T-helper 17 cell (primary cell): ENCODE measurements at regions not wholly inside any gene's neighbourhood (a gene's known extent, or its start where the extent isn't known, plus 50 kb on each side); places are given as distances from the start of the nearest gene placed in this dataset.

Source experiments
- ATAC-seq: fragments of 150-1000 bp; cut with Tn5 transposase; 2 replicates; pipeline ENCODE4 v1.10.0; 2021; ENCODE audit warnings: mild to moderate bottlenecking, moderate library complexity
- DNase-seq, 3 donors: peaks; one replicate each; pipeline versions ENCODE4 v3.0.0 to v3.0.0-alpha.2; 2020 to 2021
- H3K9me3 ChIP-seq: one replicate; pipeline ENCODE4 v1.7.0; 2013; ENCODE audit warnings: low read length, mild to moderate bottlenecking; ENCODE audit not compliant: control insufficient read depth, poor library complexity, severe bottlenecking
- H3K27ac Mint-ChIP-seq: one replicate; pipeline ENCODE4 v1.8.0; 2022; ENCODE audit warnings: mild to moderate bottlenecking, moderate library complexity, mixed read lengths
- H3K27me3 Mint-ChIP-seq: one replicate; pipeline ENCODE4 v1.8.0; 2022; ENCODE audit warnings: mixed read lengths
- H3K36me3 Mint-ChIP-seq: one replicate; pipeline ENCODE4 v1.8.0; 2022; ENCODE audit warnings: low read depth, mixed read lengths
- H3K4me1 Mint-ChIP-seq: one replicate; pipeline ENCODE4 v1.8.0; 2022; ENCODE audit warnings: mild to moderate bottlenecking, mixed read lengths
- H3K4me3 Mint-ChIP-seq: one replicate; pipeline ENCODE4 v1.8.0; 2022; ENCODE audit warnings: mild to moderate bottlenecking, moderate library complexity, mixed read lengths

- Mint-ChIP-seq H3K27me3 (no peaks in the 10 kb centered on the region), H3K27ac (no peak overlapping the region), H3K4me1 (no peaks in the 10 kb centered on the region), H3K4me3 (no peak overlapping the region), H3K36me3 (no peaks in the 10 kb centered on the region)
- ATAC-seq = no peak
- no peaks in the 10 kb centered on the region for H3K9me3 ChIP-seq
- no peak for DNase-seq
Measured at GRCh38 chr9:23926368-23926767, 100.3 kb upstream of the ELAVL2 start.

- ATAC-seq (no peak), DNase-seq (peak in 1 of 3 donors; percentile 7)
- no peaks in the 10 kb centered on the region for H3K9me3 ChIP-seq
- no peaks in the 10 kb centered on the region for H3K4me1 Mint-ChIP-seq
- no peak overlapping the region for H3K27ac Mint-ChIP-seq
- no peaks in the 10 kb centered on the region for H3K27me3 Mint-ChIP-seq
- H3K4me3 Mint-ChIP-seq = no peak overlapping the region
- H3K36me3 Mint-ChIP-seq = no peaks in the 10 kb centered on the region
Measured at GRCh38 chr9:23914431-23915003, 88.5 kb upstream of the ELAVL2 start.

GRCh38 chr9:23907343-23907742 is 81.3 kb upstream of the ELAVL2 start:
- no peak overlapping the region for H3K4me3 Mint-ChIP-seq
- H3K27ac Mint-ChIP-seq = no peak overlapping the region
- no peak for DNase-seq
- no peaks in the 10 kb centered on the region for H3K27me3 Mint-ChIP-seq
- H3K36me3 Mint-ChIP-seq = no peaks in the 10 kb centered on the region
- no peak for ATAC-seq
- no peaks in the 10 kb centered on the region for H3K4me1 Mint-ChIP-seq
- no peaks in the 10 kb centered on the region for H3K9me3 ChIP-seq

DNA sequence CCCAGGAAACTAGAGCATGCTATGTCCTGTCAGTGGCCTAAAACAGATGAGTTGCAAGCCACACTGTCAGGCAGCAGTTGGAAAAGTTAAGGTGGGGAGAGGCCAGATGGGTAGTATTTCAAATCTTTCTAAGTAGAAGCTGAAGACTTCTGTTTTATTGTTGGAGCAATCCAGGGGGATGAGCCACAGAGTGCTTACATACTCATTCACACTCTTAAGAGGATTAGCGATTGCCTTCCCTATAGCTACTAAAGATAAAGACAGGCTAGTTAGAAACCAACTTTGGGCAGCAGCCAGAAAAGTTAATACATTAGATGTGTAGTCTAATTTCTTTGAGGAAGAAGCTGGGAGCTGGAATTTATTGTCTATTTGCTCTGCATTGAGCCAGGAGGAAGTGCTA is 61.7 kb upstream of the ELAVL2 start:
- Mint-ChIP-seq H3K27ac (no peak overlapping the region), H3K27me3 (no peaks in the 10 kb centered on the region), H3K4me1 (no peaks in the 10 kb centered on the region), H3K36me3 (no peaks in the 10 kb centered on the region), H3K4me3 (no peak overlapping the region)
- H3K9me3 ChIP-seq = no peaks in the 10 kb centered on the region
- no peak for DNase-seq
- no peak for ATAC-seq
